ENCODE measurements at regions not wholly inside any gene's neighbourhood (a gene's known extent, or its start where the extent isn't known, plus 50 kb on each side); places are given as distances from the start of the nearest gene placed in this dataset.

- Mint-ChIP-seq H3K36me3 (ENCODE audit: low read depth, unreplicated experiment) (no peaks in the 10 kb centered on the region), H3K27ac (ENCODE audit: unreplicated experiment) (no peak overlapping the region), H3K4me3 (ENCODE audit: unreplicated experiment) (no peak overlapping the region), H3K4me1 (ENCODE audit: low read depth, unreplicated experiment) (peaks cover 2% of the 10 kb centered on the region), H3K27me3 (ENCODE audit: low read depth, unreplicated experiment) (no peaks in the 10 kb centered on the region), H3K9me3 (ENCODE audit: unreplicated experiment) (no peaks in the 10 kb centered on the region)
- no peak overlapping the region for H3K27ac ChIP-seq (ENCODE audit: low read depth, low read length)
- FAIRE-seq (no peak), DNase-seq (ENCODE audit: low read depth) (no peak)
- no peak overlapping the region for H2AFZ ChIP-seq (ENCODE audit: low read depth, low read length)
- H3K79me2 ChIP-seq (ENCODE audit: insufficient read depth, low read length): no peaks in the 10 kb centered on the region
- no peak overlapping the region for H3K4me3 ChIP-seq (ENCODE audit: insufficient read depth, low read depth, low read length)
- no peak overlapping the region for H3K9ac ChIP-seq (ENCODE audit: low read length)
- no peaks in the 10 kb centered on the region for H3K27me3 ChIP-seq (ENCODE audit: insufficient read depth, low read length)
- TF ChIP-seq EZH2 (IDR thresholded peaks at IDR 0.05; ENCODE audit: insufficient read depth, low read length) (no peak), CTCF (IDR thresholded peaks at IDR 0.05; ENCODE audit: insufficient read depth, low read depth, low read length) (no peak)
- no peaks in the 10 kb centered on the region for H4K20me1 ChIP-seq (ENCODE audit: insufficient read depth, low read length)
- H3K36me3 ChIP-seq (ENCODE audit: insufficient read depth, low read length): no peaks in the 10 kb centered on the region
- H3K4me2 ChIP-seq (ENCODE audit: low read length): no peak overlapping the region
- H3K4me1 ChIP-seq (ENCODE audit: insufficient read depth, low read length): no peaks in the 10 kb centered on the region
- H3K9me3 ChIP-seq (ENCODE audit: insufficient read depth, low read depth, low read length): no peaks in the 10 kb centered on the region
These were observed 161.9 kb upstream of the ATP11B start for GRCh38 chr3:182631183-182632076.

GRCh38 chr3:182632077-182632393 is 161.3 kb upstream of the ATP11B start:
- no peak for DNase-seq (ENCODE audit: low read depth)
- no peak for TF ChIP-seq CTCF (IDR thresholded peaks at IDR 0.05; ENCODE audit: insufficient read depth, low read depth, low read length)
- TF ChIP-seq EZH2 (IDR thresholded peaks at IDR 0.05; ENCODE audit: insufficient read depth, low read length): no peak
- no peak overlapping the region for H2AFZ ChIP-seq (ENCODE audit: low read depth, low read length)
- H3K9ac ChIP-seq (ENCODE audit: low read length): no peak overlapping the region
- H3K27ac ChIP-seq (ENCODE audit: low read depth, low read length): no peak overlapping the region
- no peaks in the 10 kb centered on the region for H3K27me3 Mint-ChIP-seq (ENCODE audit: low read depth, unreplicated experiment)
- no peaks in the 10 kb centered on the region for H3K36me3 ChIP-seq (ENCODE audit: insufficient read depth, low read length)
- no peaks in the 10 kb centered on the region for H3K79me2 ChIP-seq (ENCODE audit: insufficient read depth, low read length)
- no peak for FAIRE-seq
- H3K36me3 Mint-ChIP-seq (ENCODE audit: low read depth, unreplicated experiment): no peaks in the 10 kb centered on the region
- no peaks in the 10 kb centered on the region for H3K9me3 Mint-ChIP-seq (ENCODE audit: unreplicated experiment)
- no peak overlapping the region for H3K4me2 ChIP-seq (ENCODE audit: low read length)
- H3K4me1 Mint-ChIP-seq (ENCODE audit: low read depth, unreplicated experiment): peaks cover 4% of the 10 kb centered on the region
- no peaks in the 10 kb centered on the region for H3K9me3 ChIP-seq (ENCODE audit: insufficient read depth, low read depth, low read length)
- no peak overlapping the region for H3K4me3 ChIP-seq (ENCODE audit: insufficient read depth, low read depth, low read length)
- H3K4me3 Mint-ChIP-seq (ENCODE audit: unreplicated experiment): no peak overlapping the region
- no peak overlapping the region for H3K27ac Mint-ChIP-seq (ENCODE audit: unreplicated experiment)
- H3K4me1 ChIP-seq (ENCODE audit: insufficient read depth, low read length): no peaks in the 10 kb centered on the region
- H4K20me1 ChIP-seq (ENCODE audit: insufficient read depth, low read length): no peaks in the 10 kb centered on the region
- no peaks in the 10 kb centered on the region for H3K27me3 ChIP-seq (ENCODE audit: insufficient read depth, low read length)

GRCh38 chr3:182633186-182633585 is 160.1 kb upstream of the ATP11B start:
- Histone ChIP-seq H3K4me1 (ENCODE audit: insufficient read depth, low read length) (no peaks in the 10 kb centered on the region), H3K79me2 (ENCODE audit: insufficient read depth, low read length) (no peaks in the 10 kb centered on the region), H3K27me3 (ENCODE audit: insufficient read depth, low read length) (no peaks in the 10 kb centered on the region), H3K36me3 (ENCODE audit: insufficient read depth, low read length) (no peaks in the 10 kb centered on the region), H3K9ac (ENCODE audit: low read length) (no peak overlapping the region), H3K27ac (ENCODE audit: low read depth, low read length) (no peak overlapping the region), H2AFZ (ENCODE audit: low read depth, low read length) (no peak overlapping the region), H3K4me2 (ENCODE audit: low read length) (no peak overlapping the region), H4K20me1 (ENCODE audit: insufficient read depth, low read length) (no peaks in the 10 kb centered on the region), H3K9me3 (ENCODE audit: insufficient read depth, low read depth, low read length) (no peaks in the 10 kb centered on the region), H3K4me3 (ENCODE audit: insufficient read depth, low read depth, low read length) (no peak overlapping the region)
- Mint-ChIP-seq H3K27me3 (ENCODE audit: low read depth, unreplicated experiment) (no peaks in the 10 kb centered on the region), H3K9me3 (ENCODE audit: unreplicated experiment) (no peaks in the 10 kb centered on the region), H3K27ac (ENCODE audit: unreplicated experiment) (no peak overlapping the region), H3K4me1 (ENCODE audit: low read depth, unreplicated experiment) (peaks cover 4% of the 10 kb centered on the region), H3K36me3 (ENCODE audit: low read depth, unreplicated experiment) (no peaks in the 10 kb centered on the region), H3K4me3 (ENCODE audit: unreplicated experiment) (no peak overlapping the region)
- DNase-seq (ENCODE audit: low read depth) (no peak), FAIRE-seq (no peak)
- no peak for TF ChIP-seq CTCF (IDR thresholded peaks at IDR 0.05; ENCODE audit: insufficient read depth, low read depth, low read length)
- TF ChIP-seq EZH2 (IDR thresholded peaks at IDR 0.05; ENCODE audit: insufficient read depth, low read length): no peak

All from astrocyte (in vitro differentiated cells and primary cell).